ENCODE measurements at regions not wholly inside any gene's neighbourhood (a gene's known extent, or its start where the extent isn't known, plus 50 kb on each side); places are given as distances from the start of the nearest gene placed in this dataset.

DNA sequence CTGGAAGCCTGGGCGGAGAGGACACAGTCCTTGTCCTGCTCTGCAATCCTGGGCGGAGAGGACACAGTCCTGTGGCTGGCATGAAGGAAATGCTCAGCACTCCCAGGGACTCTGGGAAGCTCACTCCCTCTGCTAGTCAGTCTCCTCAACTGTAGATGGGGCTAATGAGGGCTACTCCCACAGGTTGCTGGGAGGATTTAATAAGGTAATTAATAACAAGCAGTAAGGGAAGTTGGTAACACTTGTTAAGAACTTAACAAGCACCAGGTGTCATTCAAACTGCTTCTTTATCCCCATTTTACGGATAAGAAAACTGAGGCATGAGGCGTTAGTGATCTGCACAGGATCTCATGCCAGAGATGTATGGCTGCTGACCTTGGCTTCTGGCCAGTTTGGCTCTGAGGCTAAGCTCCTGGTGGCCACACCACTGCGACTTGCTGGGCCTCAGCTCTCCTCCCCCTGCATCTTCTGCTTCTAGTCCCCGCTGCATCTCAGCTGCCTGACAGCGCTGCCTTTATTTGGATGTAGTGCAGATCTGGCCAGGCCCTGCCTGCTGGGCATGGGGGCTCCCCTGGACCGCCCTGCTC, 54.1 kb upstream of the BEGAIN start:
- TF ChIP-seq, protein P1, sequence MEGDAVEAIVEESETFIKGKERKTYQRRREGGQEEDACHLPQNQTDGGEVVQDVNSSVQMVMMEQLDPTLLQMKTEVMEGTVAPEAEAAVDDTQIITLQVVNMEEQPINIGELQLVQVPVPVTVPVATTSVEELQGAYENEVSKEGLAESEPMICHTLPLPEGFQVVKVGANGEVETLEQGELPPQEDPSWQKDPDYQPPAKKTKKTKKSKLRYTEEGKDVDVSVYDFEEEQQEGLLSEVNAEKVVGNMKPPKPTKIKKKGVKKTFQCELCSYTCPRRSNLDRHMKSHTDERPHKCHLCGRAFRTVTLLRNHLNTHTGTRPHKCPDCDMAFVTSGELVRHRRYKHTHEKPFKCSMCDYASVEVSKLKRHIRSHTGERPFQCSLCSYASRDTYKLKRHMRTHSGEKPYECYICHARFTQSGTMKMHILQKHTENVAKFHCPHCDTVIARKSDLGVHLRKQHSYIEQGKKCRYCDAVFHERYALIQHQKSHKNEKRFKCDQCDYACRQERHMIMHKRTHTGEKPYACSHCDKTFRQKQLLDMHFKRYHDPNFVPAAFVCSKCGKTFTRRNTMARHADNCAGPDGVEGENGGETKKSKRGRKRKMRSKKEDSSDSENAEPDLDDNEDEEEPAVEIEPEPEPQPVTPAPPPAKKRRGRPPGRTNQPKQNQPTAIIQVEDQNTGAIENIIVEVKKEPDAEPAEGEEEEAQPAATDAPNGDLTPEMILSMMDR (IDR thresholded peaks at IDR 0.05; ENCODE audit: insufficient read depth, low read length), result no peak
- TF ChIP-seq POLR2AphosphoS5 (IDR thresholded peaks at IDR 0.05; ENCODE audit: low read depth) (no peak), GABPA (IDR thresholded peaks at IDR 0.05; ENCODE audit: low read depth) (no peak)
- TF ChIP-seq, protein P2, sequence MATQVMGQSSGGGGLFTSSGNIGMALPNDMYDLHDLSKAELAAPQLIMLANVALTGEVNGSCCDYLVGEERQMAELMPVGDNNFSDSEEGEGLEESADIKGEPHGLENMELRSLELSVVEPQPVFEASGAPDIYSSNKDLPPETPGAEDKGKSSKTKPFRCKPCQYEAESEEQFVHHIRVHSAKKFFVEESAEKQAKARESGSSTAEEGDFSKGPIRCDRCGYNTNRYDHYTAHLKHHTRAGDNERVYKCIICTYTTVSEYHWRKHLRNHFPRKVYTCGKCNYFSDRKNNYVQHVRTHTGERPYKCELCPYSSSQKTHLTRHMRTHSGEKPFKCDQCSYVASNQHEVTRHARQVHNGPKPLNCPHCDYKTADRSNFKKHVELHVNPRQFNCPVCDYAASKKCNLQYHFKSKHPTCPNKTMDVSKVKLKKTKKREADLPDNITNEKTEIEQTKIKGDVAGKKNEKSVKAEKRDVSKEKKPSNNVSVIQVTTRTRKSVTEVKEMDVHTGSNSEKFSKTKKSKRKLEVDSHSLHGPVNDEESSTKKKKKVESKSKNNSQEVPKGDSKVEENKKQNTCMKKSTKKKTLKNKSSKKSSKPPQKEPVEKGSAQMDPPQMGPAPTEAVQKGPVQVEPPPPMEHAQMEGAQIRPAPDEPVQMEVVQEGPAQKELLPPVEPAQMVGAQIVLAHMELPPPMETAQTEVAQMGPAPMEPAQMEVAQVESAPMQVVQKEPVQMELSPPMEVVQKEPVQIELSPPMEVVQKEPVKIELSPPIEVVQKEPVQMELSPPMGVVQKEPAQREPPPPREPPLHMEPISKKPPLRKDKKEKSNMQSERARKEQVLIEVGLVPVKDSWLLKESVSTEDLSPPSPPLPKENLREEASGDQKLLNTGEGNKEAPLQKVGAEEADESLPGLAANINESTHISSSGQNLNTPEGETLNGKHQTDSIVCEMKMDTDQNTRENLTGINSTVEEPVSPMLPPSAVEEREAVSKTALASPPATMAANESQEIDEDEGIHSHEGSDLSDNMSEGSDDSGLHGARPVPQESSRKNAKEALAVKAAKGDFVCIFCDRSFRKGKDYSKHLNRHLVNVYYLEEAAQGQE (IDR thresholded peaks at IDR 0.05; ENCODE audit: insufficient replicate concordance, low read depth), result no peak
